MV-4-11 (cell line): ENCODE measurements at regions not wholly inside any gene's neighbourhood (a gene's known extent, or its start where the extent isn't known, plus 50 kb on each side); places are given as distances from the start of the nearest gene placed in this dataset.
"Not testable (repeated sequence)": the region's sequence is repeated elsewhere in the genome, so short reads cannot be mapped to it uniquely, and the experiment has no call there.

Source experiments
- DNase-seq: peaks from one replicate; lab custom pipeline; 2025; lab: John Stamatoyannopoulos, UW

DNA sequence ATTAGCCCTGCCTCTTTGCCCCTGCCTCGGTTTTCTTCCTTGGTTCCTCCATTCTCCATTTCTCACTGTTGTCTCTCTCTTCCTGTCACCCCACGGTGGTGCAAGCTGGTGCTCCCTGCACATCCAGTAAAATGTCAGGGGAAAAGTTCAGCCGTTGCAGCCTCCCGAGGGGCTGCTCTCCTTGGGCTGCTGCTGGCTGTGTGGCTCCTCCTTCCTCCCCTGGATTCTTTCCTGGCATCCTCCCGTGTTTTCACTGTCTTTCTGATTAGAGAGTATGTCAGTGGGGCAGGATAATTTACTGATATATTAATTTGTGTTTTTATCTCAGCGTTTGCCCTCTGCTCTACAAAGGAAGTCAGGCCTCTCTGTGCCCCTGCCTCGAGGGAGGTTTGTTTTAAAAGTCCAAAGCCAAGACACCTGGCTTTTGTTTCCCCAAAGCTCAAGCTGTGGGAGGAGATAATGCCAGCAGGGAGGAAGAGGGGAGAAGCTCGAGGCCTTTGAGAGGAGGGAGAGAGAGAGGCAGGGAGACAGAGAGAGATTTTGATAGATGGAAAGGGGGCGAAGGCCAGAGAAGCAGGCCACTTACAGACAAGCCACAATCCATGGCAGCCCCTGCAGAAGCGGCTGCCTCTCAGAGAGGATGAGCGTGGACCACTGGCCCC lies 150.3 kb upstream of the NR2F2 start:
- DNase-seq, result no peak

DNA sequence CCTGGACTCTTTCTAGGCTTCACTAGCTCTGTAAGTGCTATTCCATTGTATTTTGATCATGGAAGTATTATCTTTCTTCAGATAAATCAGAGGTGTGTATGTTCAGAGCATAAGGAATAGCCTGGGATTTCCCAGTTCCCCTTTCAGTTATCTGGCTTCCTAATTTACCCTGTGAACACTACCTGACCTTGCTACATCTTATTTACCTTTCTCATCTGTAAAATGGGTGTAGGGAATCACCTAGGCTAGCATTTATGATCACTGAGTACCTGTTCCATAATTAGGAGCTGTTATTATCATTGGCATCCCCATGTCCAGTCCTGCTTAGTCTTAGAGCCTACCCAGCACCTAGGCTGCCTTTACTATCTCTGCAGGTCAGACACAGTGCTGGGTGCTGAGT lies 149.3 kb upstream of the NR2F2 start:
- DNase-seq, result no peak

DNA sequence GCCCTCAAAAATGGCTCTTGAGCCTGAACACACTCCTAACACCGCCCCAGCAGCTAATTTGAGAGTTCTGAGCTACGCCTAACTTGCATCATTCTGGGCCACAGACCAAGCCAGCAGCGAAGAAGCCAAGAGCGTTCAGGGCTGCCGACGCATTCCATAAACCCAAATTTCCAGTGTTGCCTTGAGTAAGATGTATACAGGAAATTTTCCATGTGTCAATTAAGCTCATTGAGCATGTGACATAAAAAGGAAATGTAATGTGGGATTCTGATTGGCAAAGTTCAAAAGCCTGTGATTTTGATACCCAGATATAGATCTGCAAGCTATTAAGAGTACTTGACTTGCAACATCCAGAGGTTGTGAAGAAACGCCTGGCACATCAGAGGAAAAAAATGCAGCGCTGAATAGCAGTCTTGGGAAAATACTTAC lies 148.6 kb upstream of the NR2F2 start:
- DNase-seq, result no peak

DNA sequence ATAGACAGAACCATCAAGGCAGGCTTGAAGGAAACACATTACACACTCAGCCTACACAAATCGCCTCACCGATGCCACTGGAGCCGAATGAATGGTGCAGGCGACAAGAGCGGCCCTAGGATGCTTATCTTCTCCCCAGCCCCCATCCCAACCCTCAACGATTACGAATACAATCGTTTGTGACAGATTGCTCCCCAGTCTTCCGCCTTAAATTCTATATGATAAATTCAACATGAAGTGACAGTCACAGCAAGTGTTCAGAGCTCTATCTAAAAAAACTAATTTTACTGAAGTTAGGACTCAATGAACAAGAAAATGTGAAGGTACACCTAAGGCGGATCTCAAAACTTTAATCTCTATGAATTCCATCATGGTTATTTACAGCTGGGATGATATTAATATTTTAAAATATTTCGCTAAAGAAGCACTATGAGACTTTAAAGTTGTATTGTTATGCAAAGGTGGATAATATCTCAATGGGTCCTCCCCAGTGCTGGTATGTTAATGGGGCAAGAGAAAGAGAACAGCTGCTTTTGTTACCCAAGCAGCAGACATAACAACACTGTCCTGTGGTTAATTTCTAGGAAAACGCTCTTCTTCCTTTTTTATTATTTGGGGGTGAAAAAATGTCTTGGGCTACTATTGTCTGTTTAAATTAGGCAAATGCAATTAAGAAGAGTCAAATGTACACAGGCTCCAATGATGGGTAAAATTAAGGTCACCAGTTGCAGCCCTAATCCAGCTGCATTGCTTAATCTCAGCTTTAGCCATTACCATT lies 147.6 kb upstream of the NR2F2 start:
- DNase-seq, result peak; percentile 87

DNA sequence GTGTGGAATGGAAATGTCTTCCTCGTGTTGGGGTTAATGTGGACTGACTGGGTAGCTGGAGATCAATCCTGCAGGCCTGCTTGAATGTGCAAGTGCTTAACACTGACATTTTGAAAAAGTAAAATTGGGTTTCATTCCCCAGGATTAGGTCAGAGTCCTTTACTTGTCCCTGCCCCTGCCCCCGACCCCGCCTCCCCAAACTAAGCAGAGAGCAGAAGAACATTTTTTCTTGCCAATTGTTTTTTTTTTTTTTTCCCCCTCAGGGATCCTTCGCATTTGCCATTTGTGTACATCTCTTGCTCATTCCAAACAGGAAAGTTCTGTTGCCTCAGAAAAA lies 147.0 kb upstream of the NR2F2 start:
- DNase-seq, result no peak

DNA sequence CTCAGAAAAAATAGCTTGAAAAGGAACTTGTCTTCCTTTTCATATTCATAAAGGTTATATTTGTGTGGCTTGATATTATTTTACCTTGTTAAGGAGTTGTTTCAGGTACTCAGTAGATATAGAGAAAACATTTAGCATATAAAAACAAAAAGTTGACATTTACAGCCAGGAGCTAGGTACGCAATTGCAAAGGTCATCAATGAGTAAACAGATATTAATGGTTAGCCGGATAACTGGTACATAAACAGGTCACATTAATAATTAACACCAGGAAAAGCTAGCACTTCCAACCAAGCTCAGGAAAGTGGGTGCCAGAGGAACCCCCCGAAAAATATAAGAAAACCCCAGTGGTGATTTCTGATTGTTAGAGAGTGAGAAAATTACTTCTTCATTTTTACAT lies 146.6 kb upstream of the NR2F2 start:
- no peak for DNase-seq

DNA sequence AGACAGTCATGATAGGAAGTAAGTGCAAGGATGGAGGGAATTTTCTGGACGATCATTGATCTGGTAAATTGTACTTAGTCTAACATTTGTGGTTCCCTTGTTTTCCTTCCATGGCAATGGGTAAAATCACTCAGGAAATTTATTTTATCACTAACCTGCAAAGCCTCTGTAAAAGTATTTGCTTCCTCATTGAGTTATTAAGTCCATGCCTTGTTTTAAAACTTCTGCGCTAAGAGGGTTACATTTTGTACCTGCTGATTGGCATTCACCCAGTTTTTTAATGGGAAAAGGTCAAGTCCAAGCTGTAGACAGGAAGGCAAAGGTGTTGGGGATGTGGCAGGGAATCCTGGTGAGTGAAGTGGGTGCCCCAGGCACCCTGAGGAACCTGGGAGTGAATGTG lies 146.2 kb upstream of the NR2F2 start:
- DNase-seq, result no peak

DNA sequence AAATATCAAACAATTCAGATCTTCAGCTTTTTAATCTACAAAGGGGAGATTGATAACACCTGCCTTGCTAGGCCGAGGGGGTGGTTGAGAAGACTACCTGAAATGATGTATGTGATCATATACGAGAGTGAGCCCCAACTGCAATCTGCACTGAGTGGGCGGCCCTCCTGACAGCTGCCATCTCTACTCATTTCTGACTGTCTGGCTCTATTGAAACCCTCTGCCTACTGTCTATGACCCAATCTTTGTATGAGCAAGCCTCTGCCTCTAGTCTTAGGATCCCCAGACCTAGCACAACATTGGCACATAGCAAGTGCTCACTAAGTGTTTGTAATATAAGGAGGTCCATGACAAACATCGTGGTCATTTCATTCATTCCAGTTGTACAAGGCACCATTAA lies 144.4 kb upstream of the NR2F2 start:
- DNase-seq, result no peak

DNA sequence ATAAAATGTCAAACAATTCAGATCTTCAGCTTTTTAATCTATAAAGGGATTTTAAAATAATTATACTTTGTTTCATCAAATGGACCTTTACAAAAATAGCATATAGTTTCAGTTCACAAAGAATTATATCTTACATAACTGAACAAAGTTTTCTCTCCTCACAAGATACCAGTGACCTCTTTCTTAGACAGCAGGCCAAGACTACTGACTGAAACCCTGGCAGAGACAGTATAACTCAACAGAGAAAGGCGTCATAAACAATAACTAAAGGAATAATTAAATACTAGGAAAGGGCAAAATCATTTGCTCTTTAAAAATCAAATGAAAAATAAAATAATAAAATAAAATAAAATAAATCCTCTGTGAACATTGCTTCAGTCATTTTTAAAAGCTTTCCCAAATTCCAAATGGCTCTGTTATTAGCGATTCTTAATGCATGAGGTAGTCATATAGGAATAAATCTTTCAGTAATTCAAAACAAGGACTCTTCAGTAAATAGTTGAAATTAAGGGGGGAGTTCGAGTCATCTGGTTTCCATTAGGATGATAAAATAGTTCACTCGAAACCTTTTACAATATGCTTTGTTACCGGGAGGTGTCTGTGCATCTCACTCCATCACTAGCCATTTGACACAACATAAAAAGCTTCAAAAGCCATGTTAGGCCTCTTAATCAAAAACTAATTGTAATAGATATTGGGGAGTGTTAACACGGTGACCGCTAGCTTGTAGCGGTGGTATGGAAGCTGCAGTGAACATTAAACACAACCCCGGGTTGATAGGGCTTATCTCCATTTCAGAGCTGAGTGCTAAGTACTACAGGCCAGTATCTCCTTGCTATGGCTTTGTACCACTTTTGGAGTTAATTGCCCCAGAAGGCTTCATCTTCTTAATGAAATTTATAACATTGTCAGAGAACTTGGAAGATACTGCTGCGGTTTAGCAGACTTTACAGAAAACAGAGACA lies 142.9 kb upstream of the NR2F2 start:
- DNase-seq, result no peak

DNA sequence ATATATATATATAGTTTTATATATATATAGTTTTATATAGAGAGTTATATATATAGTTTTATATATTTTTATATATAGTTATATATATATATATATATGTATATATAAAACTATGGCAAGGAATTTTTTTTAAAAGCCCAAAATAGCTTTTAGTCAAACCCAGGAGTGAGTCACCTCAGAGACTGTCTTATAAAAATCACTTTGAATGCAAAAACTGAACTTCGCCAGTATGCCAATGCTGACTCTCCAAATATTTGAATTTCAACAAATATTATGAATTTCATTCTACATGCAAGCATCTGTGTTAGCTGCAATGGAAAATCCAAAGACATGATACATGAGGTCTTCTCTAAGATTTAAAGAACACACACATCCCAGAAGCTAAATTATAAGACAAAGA lies 132.8 kb upstream of the NR2F2 start:
- no peak for DNase-seq

DNA sequence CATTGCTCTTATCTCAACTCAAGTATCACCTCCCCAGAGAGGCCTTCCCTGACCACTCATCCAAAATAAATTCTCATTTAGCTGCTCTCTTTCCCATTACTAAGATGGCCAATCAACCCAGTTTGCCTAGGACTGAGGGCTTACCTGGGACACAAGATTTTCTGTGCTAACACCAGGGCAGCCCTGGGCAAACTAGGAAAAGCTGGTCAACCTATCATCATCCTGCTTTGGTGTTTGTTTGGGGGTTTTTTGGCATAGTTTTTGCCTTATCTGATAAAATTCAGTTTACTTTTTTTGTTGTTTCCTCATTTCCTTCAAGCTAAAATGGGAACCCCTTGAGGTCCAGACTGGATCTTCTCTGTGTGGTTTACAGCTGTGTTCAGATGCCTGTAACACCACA lies 131.4 kb upstream of the NR2F2 start:
- DNase-seq, result no peak

DNA sequence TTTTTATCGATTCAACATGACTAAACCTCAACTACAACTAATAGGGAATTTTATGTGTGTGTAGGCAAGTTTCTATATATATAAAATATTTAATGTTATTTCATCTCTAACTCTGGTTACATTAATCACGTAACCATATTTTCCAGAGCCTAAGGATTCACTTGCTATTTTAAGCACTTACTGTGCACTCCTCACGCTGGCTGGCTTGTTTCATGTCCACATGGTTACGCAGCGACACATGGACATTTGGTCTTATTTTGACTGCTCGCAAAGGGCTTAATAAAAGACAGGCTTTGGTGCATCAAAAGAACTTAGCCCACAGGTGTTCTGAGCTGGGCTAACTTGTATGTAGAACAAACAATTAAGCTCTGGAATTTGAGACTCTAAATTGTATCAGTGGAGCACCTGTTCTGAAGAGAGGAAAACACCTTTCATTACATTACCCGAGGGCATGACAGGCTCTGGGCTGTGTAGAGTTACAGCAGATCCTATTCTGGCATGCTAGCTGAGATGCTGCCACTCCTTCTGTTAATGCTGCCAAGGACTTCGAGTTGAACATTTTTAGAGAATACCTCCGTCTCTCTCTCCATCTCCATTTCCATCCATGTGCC lies 130.0 kb upstream of the NR2F2 start:
- no peak for DNase-seq

DNA sequence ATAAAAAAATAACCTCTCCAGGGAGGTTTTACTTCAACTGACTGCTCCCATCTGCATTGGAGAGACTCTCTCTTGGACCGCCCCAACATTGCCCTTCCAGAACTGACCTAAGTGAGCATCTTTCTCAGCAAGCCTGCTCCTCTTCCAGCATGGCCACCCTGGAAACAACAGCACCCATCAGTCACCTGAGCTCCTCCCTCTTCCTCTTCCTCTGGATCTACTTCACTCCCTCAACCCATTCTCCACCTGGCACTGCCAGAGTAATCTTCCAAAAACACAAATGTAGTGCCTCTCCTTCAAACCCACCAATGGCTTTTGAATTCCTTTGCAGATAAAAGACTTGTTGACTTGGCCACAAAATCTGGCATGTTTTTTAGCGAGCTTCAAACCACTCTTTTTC lies 128.8 kb upstream of the NR2F2 start:
- DNase-seq, result no peak

DNA sequence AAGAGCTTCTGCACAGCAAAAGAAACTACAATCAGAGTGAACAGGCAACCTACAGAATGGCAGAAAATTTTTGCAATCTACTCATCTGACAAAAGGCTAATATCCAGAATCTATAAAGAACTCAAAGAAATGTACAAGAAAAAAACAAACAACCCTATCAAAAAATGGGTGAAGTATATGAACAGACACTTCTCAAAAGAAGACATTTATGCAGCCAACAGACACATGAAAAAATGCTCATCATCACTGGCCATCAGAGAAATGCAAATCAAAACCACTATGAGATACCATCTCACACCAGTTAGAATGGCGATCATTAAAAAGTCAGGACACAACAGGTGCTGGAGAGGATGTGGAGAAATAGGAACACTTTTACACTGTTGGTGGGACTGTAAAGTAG lies 124.9 kb upstream of the NR2F2 start:
- not testable (repeated sequence) for DNase-seq

DNA sequence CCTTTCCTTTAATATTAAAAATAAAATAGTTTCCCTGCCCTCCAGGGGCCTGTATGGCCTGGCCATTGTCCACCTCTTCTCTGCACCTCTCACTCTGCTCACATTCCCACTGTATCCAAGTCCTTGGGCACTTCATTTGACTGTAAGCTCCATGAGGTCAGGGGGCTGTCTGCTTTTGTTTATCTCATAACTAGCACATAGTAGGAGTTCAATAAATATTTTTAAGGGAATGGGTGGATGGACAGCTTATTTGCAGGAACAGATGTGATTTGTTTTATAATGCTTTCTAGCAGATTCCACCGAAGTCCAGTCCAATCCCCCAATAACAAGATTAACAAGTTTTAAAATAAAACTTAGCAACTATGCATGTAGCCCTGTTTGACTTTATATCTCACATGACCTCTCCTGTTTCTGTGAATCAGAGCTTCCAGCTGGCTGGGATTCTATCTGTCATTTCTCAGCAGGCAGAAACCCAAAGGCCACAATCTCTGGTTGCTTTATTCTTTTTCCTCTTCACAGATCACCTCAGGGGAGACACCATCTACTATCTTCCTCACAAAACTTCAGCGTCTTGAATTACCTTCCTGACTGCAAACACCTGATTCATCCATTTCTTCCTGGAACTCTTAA lies 123.0 kb upstream of the NR2F2 start:
- no peak for DNase-seq

DNA sequence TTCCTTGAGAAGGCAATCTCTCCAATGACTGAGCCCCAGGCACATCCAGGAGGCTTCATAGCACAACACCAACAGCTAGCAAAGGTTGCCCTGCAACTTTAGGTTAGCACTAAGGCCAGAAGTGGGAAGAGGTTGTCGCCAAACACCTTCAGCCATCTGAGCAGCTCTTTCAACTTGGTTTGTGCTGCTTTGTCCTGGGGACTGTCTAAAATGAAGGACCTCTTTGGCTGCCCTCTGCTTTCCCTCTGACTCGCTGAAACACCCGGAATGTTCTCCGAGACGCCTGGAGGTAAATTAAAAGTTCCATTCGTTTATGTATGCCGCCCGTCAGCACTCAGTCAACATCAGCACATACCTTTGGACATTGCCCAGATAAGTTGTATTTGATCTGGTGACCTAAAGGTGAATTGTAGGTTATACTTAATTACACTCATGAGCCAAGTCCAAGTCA lies 121.2 kb upstream of the NR2F2 start:
- no peak for DNase-seq

DNA sequence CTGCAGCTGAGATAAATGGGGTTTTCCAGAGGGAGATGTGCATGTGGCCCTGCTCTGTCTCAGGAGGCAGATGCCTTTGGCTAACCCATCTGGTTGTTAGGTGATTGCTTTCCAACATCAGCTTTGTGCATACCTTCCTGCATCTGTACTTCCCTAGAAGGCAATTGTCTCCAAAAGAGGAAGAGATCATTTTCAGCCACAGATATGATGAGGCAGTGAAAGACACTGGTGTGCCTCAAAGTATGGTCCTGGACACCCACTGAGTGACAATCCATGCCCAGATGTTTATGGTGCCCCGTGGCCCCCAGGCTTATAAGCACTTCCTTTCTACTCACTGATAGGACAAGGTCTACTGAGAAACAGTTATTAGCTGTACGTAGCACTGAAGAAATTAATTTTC lies 117.5 kb upstream of the NR2F2 start:
- DNase-seq, result peak; percentile 47

DNA sequence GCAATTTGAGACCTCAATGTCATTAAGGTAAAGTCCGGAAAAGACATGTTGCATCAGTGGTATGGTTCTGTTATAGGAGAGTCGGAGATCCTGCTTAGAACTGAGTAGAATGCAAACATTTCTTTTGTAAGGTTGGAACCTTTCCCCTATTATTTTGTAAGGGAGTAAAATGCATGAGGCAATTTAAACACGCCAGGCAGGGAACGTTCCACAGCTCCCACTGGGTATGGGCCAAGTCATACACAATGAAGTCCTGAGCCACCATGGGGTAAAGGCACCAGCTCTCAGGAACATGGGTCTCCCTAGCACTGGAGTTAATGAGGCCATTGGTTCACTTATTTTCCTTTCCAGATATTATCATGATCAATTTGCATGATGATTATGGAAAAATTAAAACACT lies 116.6 kb upstream of the NR2F2 start:
- no peak for DNase-seq

DNA sequence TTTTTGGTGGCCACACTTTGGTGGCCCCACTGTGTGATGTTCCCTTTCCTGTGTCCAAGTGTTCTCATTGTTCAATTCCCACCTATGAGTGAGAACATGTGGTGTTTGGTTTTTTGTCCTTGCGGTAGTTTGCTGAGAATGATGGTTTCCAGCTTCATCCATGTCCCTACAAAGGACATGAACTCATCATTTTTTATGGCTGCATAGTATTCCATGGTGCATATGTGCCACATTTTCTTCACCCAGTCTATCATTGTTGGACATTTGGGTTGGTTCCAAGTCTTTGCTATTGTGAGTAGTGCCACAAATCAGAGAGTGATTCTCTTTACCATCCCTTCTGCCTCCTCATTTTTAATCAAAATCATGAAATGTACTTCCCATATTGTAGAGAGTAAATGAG lies 114.0 kb upstream of the NR2F2 start:
- not testable (repeated sequence) for DNase-seq

DNA sequence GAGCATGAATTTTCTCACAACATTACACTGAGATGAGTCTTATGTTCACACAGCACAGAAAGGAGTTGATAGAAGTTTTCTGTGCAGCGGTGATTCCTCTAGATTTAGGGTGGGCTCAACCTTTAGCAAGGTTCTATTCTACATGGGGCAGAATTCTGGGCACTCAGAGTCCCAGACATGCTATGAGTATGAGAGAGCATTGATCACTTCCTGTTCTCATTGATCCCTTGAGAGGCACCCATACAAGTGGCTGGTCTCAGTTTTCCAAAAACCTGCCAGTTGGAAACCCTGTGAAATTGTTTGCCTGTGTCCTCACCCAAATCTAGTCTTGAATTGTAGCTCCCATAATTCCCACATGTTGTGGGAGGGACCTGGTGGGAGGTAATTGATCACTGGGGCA lies 112.5 kb upstream of the NR2F2 start:
- DNase-seq, result no peak

DNA sequence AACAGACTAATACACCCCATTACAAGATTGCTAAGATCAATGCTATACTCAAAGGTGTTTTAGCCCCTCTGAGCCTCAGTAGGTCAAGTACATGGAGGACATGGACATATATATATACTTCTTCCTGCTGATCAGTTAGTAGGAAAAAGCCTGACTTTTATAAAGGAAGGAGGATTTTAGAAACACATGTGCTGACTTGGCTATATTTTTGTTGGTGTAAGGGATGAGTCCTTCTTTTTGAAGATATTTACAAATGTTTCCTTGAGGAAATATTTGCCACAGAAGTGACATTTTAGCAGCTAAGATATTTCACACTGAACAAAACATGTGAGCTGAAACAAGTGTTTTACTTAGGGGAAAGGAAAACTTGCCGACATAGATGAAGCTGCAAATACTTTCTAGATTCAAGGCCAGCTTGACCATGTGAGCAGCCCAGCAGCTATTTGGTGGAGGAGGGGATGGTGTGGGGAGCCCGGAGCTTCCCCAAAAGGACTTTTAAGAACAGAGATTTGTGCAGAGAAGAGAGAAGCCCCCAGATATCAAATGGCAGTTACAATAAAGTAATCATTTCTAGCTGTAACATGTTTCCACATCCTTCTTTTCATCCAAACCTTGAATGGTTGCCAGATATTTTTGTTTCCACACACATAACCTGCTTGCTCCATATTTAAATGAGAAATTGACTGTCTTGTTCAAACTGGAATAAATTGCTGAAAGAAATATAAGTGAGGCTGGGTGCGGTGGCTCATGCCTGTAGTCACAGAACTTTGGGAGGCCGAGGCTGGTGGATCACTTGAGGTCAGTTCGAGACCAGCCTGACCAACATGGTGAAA lies 111.7 kb upstream of the NR2F2 start:
- DNase-seq, result no peak
